ENCODE measurements at regions not wholly inside any gene's neighbourhood (a gene's known extent, or its start where the extent isn't known, plus 50 kb on each side); places are given as distances from the start of the nearest gene placed in this dataset.

DNA sequence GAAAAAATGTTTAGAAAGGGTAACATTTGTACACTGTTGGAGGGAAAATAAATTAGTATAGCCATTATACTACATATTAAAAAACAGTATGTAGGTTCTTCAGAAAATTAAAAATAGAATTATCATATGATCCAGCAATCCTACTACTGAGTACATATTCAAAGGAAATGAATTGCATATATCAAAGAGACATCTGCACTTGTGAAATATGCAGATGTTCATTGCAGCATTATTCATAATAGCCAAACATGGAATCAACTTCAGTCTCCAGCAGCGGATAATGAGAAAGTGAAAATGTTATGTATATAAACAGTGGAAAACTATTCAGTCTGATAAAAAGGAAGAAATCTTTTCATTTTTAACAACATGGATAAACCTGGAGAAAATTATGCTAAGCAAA is 695.5 kb downstream of the SLCO4C1 start:
- no peak for TF ChIP-seq POLR2A (IDR thresholded peaks at IDR 0.05; ENCODE audit: low read depth, low read length)
- TF ChIP-seq, protein P1, sequence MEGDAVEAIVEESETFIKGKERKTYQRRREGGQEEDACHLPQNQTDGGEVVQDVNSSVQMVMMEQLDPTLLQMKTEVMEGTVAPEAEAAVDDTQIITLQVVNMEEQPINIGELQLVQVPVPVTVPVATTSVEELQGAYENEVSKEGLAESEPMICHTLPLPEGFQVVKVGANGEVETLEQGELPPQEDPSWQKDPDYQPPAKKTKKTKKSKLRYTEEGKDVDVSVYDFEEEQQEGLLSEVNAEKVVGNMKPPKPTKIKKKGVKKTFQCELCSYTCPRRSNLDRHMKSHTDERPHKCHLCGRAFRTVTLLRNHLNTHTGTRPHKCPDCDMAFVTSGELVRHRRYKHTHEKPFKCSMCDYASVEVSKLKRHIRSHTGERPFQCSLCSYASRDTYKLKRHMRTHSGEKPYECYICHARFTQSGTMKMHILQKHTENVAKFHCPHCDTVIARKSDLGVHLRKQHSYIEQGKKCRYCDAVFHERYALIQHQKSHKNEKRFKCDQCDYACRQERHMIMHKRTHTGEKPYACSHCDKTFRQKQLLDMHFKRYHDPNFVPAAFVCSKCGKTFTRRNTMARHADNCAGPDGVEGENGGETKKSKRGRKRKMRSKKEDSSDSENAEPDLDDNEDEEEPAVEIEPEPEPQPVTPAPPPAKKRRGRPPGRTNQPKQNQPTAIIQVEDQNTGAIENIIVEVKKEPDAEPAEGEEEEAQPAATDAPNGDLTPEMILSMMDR (IDR thresholded peaks at IDR 0.05; ENCODE audit: extremely low read depth in 1 of 2, insufficient read depth in 1 of 2, low read depth in 1 of 2, low read length in 2 of 2) = no peak
- TF ChIP-seq POLR2AphosphoS5 (IDR thresholded peaks at IDR 0.05; ENCODE audit: insufficient read depth, low read depth, low read length) = no peak
- no peak for TF ChIP-seq EZH2 (IDR thresholded peaks at IDR 0.05; ENCODE audit: borderline replicate concordance, low read depth, low read length, severe bottlenecking)
- TF ChIP-seq, protein P2, sequence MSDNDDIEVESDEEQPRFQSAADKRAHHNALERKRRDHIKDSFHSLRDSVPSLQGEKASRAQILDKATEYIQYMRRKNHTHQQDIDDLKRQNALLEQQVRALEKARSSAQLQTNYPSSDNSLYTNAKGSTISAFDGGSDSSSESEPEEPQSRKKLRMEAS (IDR thresholded peaks at IDR 0.05; ENCODE audit: insufficient read depth, insufficient read length) = no peak
- TF ChIP-seq FOS (IDR thresholded peaks at IDR 0.05; ENCODE audit: borderline replicate concordance, insufficient read depth, low read length) = no peak
- TF ChIP-seq GATA2 (IDR thresholded peaks at IDR 0.05; ENCODE audit: insufficient read depth, insufficient read length, low read depth, low read length) = no peak
- no peak for TF ChIP-seq JUN (IDR thresholded peaks at IDR 0.05; ENCODE audit: borderline replicate concordance, insufficient read depth, insufficient read length, low read depth)
- TF ChIP-seq MYC (IDR thresholded peaks at IDR 0.05; ENCODE audit: low read depth, low read length) = no peak
